ENCODE measurements at regions not wholly inside any gene's neighbourhood (a gene's known extent, or its start where the extent isn't known, plus 50 kb on each side); places are given as distances from the start of the nearest gene placed in this dataset.

- no peak for TF ChIP-seq CTCF (IDR thresholded peaks at IDR 0.05)
- TF ChIP-seq POLR2A (IDR thresholded peaks at IDR 0.05): no peak
Measured at GRCh38 chr13:67489016-67489415, 258.9 kb upstream of the PCDH9 start.
